Mucosa of rectum (tissue), 2 donors: ENCODE measurements at regions not wholly inside any gene's neighbourhood (a gene's known extent, or its start where the extent isn't known, plus 50 kb on each side); places are given as distances from the start of the nearest gene placed in this dataset.
"Not testable (repeated sequence)": the region's sequence is repeated elsewhere in the genome, so short reads cannot be mapped to it uniquely, and the experiment has no call there.

Experiments
- H3K27ac ChIP-seq, 2 donors: one replicate each; pipeline ENCODE4 v1.7.0; 2013; ENCODE audit warnings: inconsistent platforms in 2 of 2, low read depth in 2 of 2, low read length in 2 of 2
- H3K27me3 ChIP-seq, 2 donors: one replicate each; pipeline ENCODE4 v1.7.0; 2013; ENCODE audit warnings: low read length in 2 of 2; ENCODE audit not compliant: control insufficient read depth in 2 of 2, insufficient read depth in 2 of 2
- H3K36me3 ChIP-seq, 2 donors: one replicate each; pipeline ENCODE4 v1.7.0; 2013; ENCODE audit warnings: low read length in 2 of 2; ENCODE audit not compliant: control insufficient read depth in 2 of 2, insufficient read depth in 2 of 2
- H3K4me1 ChIP-seq, 2 donors: one replicate each; pipeline ENCODE4 v1.7.0; 2013; ENCODE audit warnings: low read length in 2 of 2, mild to moderate bottlenecking in 1 of 2; ENCODE audit not compliant: control insufficient read depth in 2 of 2, insufficient read depth in 2 of 2
- H3K4me3 ChIP-seq, 2 donors: one replicate each; pipeline ENCODE4 v1.7.0; 2013; ENCODE audit warnings: low read length in 2 of 2
- H3K9ac ChIP-seq, 2 donors: one replicate each; pipeline ENCODE4 v1.7.0; 2013; ENCODE audit warnings: low read length in 2 of 2, low read depth in 1 of 2, mild to moderate bottlenecking in 1 of 2
- H3K9me3 ChIP-seq, 2 donors: one replicate each; pipeline ENCODE4 v1.7.0; 2013; ENCODE audit warnings: low read length in 2 of 2; ENCODE audit not compliant: control insufficient read depth in 2 of 2
- donor health status: healthy.
- donor health status: Normal muscosa, but diverticular disease.

DNA sequence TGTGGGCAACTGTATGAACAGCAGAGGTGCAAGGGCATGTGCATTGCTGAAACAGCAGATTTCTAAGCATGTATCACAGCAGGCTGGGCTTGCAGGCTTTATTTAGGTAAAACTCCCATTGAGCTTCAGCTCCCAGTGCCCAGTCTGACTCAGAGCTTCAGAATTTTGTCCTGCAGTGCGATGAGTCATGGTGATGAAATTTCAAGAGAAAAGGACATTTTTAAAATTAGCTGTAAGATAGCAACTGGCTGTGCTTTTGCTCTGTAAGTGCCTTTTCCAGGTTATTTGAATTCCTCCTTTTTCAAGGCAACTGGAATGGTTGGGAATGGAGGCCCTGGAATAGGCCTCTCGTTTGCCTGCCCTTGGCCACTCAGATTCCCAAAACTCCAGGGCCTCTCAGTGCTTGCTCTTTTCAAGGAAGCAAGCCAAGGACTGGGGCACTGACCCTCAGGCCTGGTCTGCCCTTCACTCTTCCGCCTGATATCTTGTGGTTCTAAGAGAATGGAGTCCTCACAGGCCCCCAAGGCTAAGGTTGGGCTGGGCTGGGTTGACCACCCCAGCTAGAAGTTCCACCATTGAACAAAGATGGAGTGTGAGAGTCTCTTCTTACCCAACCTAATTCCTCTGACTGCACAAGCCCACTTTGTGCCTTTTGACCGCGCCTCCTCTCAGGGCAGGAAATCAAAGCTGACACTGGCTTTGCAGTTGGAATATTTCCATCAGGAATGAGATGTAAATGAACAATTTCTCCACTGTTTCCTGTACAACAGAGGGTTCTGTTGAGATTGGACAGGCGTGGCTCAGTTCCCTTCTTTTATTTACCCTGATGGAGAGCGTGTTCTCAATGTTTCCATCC is 59.5 kb upstream of the PRSS23 start:
- no peak overlapping the region for H3K4me3 ChIP-seq
- no peaks in the 10 kb centered on the region for H3K9me3 ChIP-seq
- H3K4me1 ChIP-seq = peaks cover 5 to 6% of the 10 kb centered on the region in 2 donors
- H3K9ac ChIP-seq = no peak overlapping the region
- H3K36me3 ChIP-seq = no peaks in the 10 kb centered on the region
- H3K27ac ChIP-seq = peak overlapping the region; percentile 61 to 72
- H3K27me3 ChIP-seq = no peaks in the 10 kb centered on the region

DNA sequence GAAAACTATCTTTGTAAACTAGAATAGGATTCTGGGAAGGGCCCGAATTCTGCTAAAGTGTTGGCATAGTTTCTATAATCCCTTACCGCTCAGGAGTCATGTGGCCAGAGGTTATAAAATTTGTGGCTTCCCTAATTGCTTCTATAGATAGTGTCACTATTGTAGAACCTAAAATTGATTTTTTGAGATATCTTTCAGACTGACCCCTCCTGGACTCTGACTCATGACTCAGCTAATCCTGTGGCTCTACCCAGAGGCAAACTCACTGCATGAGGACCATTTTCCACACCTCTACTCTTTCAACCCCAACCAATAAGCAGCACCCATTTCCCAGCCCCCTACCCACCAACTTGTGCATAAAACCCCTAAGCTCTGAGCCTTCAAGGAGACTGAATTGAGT is 61.8 kb upstream of the PRSS23 start:
- H3K9me3 ChIP-seq = no peaks in the 10 kb centered on the region
- no peak overlapping the region for H3K9ac ChIP-seq
- no peak overlapping the region for H3K4me3 ChIP-seq
- H3K36me3 ChIP-seq = no peaks in the 10 kb centered on the region
- peaks cover 5 to 6% of the 10 kb centered on the region in 2 donors for H3K4me1 ChIP-seq
- H3K27ac ChIP-seq = no peak overlapping the region
- H3K27me3 ChIP-seq = no peaks in the 10 kb centered on the region

DNA sequence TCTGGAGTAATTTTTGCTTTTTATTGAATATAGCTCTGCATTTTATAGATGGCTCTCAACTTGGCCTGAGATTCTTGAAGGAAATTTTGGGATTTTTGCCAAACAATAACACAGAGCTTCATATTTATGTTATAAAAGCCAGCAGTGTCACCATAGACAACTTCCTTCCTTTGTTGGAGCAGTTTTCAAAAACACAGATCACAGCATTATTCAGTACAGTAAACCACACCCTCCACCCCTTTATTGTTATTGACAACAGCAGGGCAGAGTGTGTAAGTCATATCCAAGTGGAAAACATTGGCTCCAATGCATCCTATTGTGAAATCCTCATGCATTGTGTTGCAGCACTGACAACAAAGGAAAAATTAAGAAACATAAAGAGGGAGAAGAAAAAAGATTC is 62.6 kb upstream of the PRSS23 start:
- Histone ChIP-seq H3K9ac (no peak overlapping the region), H3K36me3 (no peaks in the 10 kb centered on the region), H3K27me3 (no peaks in the 10 kb centered on the region), H3K27ac (no peak overlapping the region), H3K4me3 (no peak overlapping the region), H3K9me3 (no peaks in the 10 kb centered on the region), H3K4me1 (peaks cover 5 to 6% of the 10 kb centered on the region in 2 donors)

DNA sequence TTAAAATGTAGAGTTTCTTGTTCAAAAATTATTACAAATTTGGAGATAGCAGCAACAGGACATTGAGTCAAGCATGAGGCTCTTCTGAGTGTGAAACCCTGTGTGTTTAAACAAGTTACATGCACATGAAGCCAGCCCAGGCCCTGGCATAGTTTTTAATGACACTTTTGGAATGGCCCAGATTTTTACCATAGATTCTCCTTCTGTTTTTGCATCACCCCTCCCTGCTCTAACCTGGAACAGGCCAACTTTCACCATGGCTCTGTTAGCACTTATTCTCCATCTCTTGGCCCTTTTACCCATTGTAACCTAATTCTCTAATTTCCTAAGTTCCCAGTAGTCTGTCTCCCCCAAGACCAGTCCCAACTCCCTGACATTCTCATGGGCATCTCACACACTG is 63.1 kb upstream of the PRSS23 start:
- Histone ChIP-seq H3K9ac (no peak overlapping the region), H3K4me3 (no peak overlapping the region), H3K27me3 (no peaks in the 10 kb centered on the region), H3K36me3 (no peaks in the 10 kb centered on the region), H3K27ac (no peak overlapping the region), H3K4me1 (peaks cover 5 to 6% of the 10 kb centered on the region in 2 donors), H3K9me3 (no peaks in the 10 kb centered on the region)

DNA sequence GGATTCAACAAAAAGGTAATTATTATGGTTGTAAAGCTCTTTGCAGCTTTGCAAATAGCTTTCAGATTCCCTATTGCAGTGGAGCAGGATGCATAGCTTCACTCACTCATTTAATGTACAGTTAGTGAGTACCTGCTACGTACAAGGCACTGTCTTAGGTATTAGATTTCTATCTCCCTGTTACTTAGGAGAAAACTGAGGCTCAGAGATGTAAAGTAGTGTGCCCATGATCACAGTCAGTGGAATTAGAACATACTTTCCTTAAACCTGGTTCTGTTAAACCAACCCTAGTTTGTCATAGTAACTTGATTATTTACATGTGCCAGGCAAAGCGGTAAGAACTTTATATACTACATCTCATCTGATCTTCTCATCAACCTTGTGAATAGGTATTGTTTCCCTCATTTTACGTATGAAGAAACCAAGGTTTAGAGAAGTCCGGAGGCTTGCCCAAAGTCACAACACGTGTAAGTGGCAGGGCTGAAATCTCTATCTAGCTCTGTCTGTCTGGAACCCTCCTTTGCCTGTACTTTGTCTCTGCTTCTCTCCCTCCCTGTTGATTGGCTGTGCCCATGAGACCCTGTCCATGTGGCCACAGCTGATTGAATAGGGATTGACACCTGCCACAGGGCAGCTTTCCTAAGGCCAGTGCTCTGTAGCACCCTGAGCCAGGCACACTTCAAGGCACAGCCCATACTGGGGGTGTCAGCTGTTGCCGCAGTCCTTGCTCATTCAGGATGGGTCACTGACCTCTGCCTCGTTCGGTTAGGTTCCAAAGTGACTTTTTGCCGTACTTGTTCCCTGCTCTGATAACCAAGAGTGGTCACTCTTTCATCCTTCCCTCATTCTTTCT is 63.8 kb upstream of the PRSS23 start:
- no peak overlapping the region for H3K27ac ChIP-seq
- H3K9me3 ChIP-seq = no peaks in the 10 kb centered on the region
- H3K4me3 ChIP-seq = no peak overlapping the region
- H3K4me1 ChIP-seq = peaks cover 5 to 6% of the 10 kb centered on the region in 2 donors
- H3K36me3 ChIP-seq = no peaks in the 10 kb centered on the region
- no peaks in the 10 kb centered on the region for H3K27me3 ChIP-seq
- no peak overlapping the region for H3K9ac ChIP-seq

DNA sequence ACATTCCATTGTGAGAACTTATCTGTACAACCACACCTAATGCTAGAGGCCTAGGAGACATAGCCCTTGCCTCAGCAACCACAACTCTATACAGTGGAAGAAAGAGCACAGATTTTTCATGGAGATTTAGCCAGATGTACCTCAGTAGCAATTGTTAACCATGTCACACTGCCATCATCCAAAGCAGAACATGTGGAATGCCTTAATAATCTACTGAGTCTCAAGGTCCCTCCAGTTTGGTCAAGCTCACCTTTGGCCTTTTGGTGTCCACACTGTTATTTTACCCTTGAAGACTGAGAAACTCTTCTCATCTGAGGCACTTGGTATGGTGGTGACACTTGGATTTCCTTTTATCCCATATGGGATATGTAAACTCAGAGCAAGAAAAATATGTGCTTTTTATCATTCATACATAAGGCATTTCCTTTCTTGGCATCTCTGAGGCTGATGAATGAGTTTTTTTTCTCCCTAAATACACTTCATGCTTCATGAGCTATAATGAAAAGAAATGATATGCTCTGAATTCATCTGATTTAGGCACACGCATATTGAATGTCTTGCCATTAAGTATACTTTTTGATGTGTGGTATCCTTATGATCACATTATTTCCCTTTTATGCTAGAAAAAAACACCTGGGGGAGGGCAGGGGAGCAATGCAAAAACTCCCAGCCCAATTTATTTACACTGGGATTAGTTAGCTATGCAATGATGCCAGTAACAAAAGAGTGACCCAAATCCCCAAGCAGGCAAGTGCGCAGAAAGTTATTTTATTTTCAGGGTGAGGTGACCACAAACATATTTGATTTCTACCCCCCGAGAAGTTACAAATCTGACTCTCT is 63.3 kb upstream of the ME3 start:
- Histone ChIP-seq H3K27me3 (no peaks in the 10 kb centered on the region), H3K9me3 (no peaks in the 10 kb centered on the region), H3K9ac (no peak overlapping the region), H3K4me3 (no peak overlapping the region), H3K4me1 (no peaks in the 10 kb centered on the region), H3K27ac (no peak overlapping the region), H3K36me3 (no peaks in the 10 kb centered on the region)

DNA sequence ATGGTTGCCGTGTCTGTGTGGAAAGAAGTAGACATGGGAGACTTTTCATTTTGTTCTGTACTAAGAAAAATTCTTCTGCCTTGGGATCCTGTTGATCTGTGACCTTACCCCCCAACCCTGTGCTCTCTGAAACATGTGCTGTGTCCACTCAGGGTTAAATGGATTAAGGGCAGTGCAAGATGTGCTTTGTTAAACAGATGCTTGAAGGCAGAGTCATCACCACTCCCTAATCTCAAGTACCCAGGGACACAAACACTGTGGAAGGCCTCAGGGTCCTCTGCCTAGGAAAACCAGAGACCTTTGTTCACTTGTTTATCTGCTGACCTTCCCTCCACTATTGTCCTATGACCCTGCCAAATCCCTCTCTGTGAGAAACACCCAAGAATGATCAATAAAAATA is 60.3 kb upstream of the ME3 start:
- H3K27me3 ChIP-seq, H3K36me3 ChIP-seq, H3K4me1 ChIP-seq, H3K27ac ChIP-seq, H3K9ac ChIP-seq, H3K9me3 ChIP-seq, H3K4me3 ChIP-seq: not testable (repeated sequence)

DNA sequence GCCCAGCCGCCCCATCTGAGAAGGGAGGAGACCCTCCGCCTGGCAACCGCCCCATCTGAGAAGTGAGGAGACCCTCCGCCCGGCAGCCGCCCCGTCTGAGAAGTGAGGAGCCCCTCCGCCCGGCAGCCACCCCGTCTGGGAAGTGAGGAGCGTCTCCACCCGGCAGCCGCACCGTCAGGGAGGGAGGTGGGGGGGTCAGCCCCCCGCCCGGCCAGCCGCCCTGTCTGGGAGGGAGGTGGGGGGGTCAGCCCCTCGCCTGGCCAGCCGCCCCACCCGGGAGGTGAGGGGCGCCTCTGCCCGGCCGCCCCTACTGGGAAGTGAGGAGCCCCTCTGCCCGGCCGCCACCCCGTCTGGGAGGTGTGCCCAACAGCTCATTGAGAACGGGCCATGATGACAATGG is 59.9 kb upstream of the ME3 start:
- not testable (repeated sequence) for H3K4me3 ChIP-seq, H3K4me1 ChIP-seq, H3K27ac ChIP-seq, H3K36me3 ChIP-seq, H3K9me3 ChIP-seq, H3K9ac ChIP-seq, H3K27me3 ChIP-seq

DNA sequence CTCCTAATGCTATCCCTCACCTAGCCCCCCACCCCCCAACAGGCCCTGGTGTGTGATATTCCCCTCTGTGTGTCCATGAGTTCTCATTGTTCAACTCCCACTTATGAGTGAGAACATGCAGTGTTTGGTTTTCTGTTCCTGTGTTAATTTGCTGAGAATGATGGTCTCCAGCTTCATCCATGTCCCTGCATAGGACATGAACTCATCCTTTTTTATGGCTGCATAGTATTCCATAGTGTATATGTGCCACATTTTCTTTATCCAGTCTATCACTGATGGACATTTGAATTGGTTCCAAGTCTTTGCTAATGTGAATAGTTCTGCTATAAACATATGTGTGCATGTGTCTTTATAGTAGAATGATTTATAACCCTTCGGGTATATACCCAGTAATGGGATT is 57.2 kb upstream of the ME3 start:
- not testable (repeated sequence) for H3K4me1 ChIP-seq, H3K27me3 ChIP-seq, H3K27ac ChIP-seq, H3K36me3 ChIP-seq, H3K4me3 ChIP-seq, H3K9ac ChIP-seq, H3K9me3 ChIP-seq

DNA sequence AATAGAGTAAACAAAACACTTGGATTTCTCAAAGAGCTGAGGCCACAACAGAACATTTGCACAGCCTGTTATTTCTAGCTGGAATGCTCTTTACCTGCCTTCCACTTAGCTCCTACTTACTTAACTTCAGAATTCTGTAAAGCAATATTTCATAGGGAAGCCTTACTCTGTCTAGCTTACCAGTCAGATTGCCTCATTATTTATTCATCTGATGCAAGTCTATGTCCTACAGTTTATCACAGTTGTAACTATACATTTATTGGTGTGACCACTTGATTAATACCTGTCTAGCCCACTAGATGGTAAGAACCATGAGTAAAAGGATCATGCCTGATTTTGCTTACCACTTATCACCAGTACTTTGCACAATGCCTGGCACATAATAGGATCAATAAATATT is 56.1 kb upstream of the ME3 start:
- Histone ChIP-seq H3K36me3 (no peaks in the 10 kb centered on the region), H3K27ac (no peak overlapping the region)

More for the DNA sequence above, 56.1 kb upstream of the ME3 start:
- H3K27me3 ChIP-seq = no peaks in the 10 kb centered on the region
- H3K9ac ChIP-seq = no peak overlapping the region
- H3K4me1 ChIP-seq = no peaks in the 10 kb centered on the region
- no peaks in the 10 kb centered on the region for H3K9me3 ChIP-seq
- no peak overlapping the region for H3K4me3 ChIP-seq
